IgD-negative memory B cell (primary cell): ENCODE measurements at regions not wholly inside any gene's neighbourhood (a gene's known extent, or its start where the extent isn't known, plus 50 kb on each side); places are given as distances from the start of the nearest gene placed in this dataset.

Experiments
- H3K27ac Mint-ChIP-seq, 3 donors: one replicate each; pipeline ENCODE4 v1.8.0; 2020 to 2022; ENCODE audit warnings: mild to moderate bottlenecking in 3 of 3, mixed read lengths in 3 of 3, moderate library complexity in 1 of 3
- H3K27me3 Mint-ChIP-seq: one replicate; pipeline ENCODE4 v1.8.0; 2021; ENCODE audit warnings: mixed read lengths
- H3K36me3 Mint-ChIP-seq: one replicate; pipeline ENCODE4 v1.8.0; 2020; ENCODE audit warnings: mild to moderate bottlenecking, mixed read lengths
- H3K4me1 Mint-ChIP-seq, 3 donors: one replicate each; pipeline ENCODE4 v1.8.0; 2020 to 2022; ENCODE audit warnings: mixed read lengths in 3 of 3, mild to moderate bottlenecking in 1 of 3
- H3K4me3 Mint-ChIP-seq, 4 donors: one replicate each; pipeline ENCODE4 v1.8.0; 2020 to 2022; ENCODE audit warnings: mild to moderate bottlenecking in 4 of 4, mixed read lengths in 4 of 4, moderate library complexity in 3 of 4
- H3K9me3 Mint-ChIP-seq, 3 donors: one replicate each; pipeline ENCODE4 v1.8.0; 2020 to 2021; ENCODE audit warnings: mixed read lengths in 3 of 3, mild to moderate bottlenecking in 1 of 3

- Mint-ChIP-seq H3K9me3 (peaks cover 4 to 13% (median 6%) of the 10 kb centered on the region in 3 donors), H3K27me3 (no peaks in the 10 kb centered on the region), H3K36me3 (peaks cover 2% of the 10 kb centered on the region)
Measured at GRCh38 chr18:38635709-38636430, 1070.3 kb upstream of the CELF4 start.

GRCh38 chr18:38634117-38634516, 1068.5 kb upstream of the CELF4 start:
- Mint-ChIP-seq H3K27ac (no peak overlapping the region), H3K27me3 (no peaks in the 10 kb centered on the region), H3K36me3 (peaks cover 2% of the 10 kb centered on the region), H3K4me1 (no peaks in the 10 kb centered on the region), H3K4me3 (no peak overlapping the region), H3K9me3 (peaks cover 2 to 4% (median 2%) of the 10 kb centered on the region in 3 donors)

More at GRCh38 chr18:38635709-38636430, 1070.3 kb upstream of the CELF4 start:
- H3K4me1 Mint-ChIP-seq = no peaks in the 10 kb centered on the region
- H3K27ac Mint-ChIP-seq = peak overlapping the region in 1 of 3 donors; percentile 0
- no peak overlapping the region for H3K4me3 Mint-ChIP-seq

DNA sequence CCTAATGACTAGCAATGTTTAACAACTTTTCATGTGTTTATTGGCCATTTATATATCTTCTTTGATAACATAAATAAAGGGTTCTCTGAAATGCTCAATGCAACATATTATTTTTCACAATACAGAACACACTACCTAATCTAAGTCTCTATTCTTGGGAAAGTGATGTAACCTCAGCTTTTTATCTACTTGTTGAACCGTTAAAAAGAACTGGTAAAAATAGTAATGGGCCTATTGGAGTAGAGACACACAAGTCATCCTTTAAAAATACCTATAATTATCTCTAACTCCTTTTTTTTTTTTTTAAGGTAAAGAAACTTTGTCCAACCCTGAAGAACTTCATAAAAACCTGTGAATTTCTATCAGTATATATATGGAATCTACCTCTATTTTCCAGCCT, 1067.7 kb upstream of the CELF4 start:
- Mint-ChIP-seq H3K27ac (no peak overlapping the region), H3K36me3 (peaks cover 2% of the 10 kb centered on the region), H3K4me1 (no peaks in the 10 kb centered on the region), H3K9me3 (peaks cover 0 to 4% (median 0%) of the 10 kb centered on the region in 3 donors), H3K4me3 (no peak overlapping the region), H3K27me3 (no peaks in the 10 kb centered on the region)

DNA sequence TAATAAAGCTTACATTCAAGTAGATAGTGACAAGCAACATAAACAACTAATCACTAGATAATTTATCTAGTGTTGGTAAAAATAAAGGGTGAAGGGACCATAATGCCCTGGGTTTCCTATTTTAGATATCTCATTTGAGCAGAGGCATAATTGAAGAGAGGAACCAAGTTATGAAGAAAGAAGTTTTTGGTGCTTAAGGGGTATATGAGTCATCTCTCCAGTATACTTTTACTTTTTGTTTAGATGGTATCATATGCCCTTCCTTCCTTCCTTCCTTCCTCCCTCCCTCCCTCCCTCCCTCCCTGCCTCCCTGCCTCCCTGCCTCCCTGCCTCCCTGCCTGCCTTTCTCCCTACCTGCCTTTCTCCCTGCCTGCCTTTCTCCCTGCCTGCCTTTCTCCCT, 1053.5 kb upstream of the CELF4 start:
- H3K9me3 Mint-ChIP-seq = peaks cover 0 to 3% (median 0%) of the 10 kb centered on the region in 3 donors
- H3K27ac Mint-ChIP-seq = no peak overlapping the region
- H3K36me3 Mint-ChIP-seq = no peaks in the 10 kb centered on the region
- H3K4me1 Mint-ChIP-seq = no peaks in the 10 kb centered on the region
- H3K4me3 Mint-ChIP-seq = no peak overlapping the region
- no peaks in the 10 kb centered on the region for H3K27me3 Mint-ChIP-seq

GRCh38 chr18:38616306-38616705, 1050.7 kb upstream of the CELF4 start:
- H3K9me3 Mint-ChIP-seq = peaks cover 0 to 3% (median 0%) of the 10 kb centered on the region in 3 donors
- no peak overlapping the region for H3K27ac Mint-ChIP-seq
- H3K36me3 Mint-ChIP-seq = no peaks in the 10 kb centered on the region
- no peaks in the 10 kb centered on the region for H3K27me3 Mint-ChIP-seq
- H3K4me3 Mint-ChIP-seq = no peak overlapping the region
- H3K4me1 Mint-ChIP-seq = peaks cover 0 to 3% (median 0%) of the 10 kb centered on the region in 3 donors

- H3K27ac Mint-ChIP-seq = no peak overlapping the region
- peaks cover 0 to 3% (median 0%) of the 10 kb centered on the region in 3 donors for H3K4me1 Mint-ChIP-seq
- no peak overlapping the region for H3K4me3 Mint-ChIP-seq
- H3K9me3 Mint-ChIP-seq = peaks cover 0 to 3% (median 0%) of the 10 kb centered on the region in 3 donors
- no peaks in the 10 kb centered on the region for H3K36me3 Mint-ChIP-seq
- no peaks in the 10 kb centered on the region for H3K27me3 Mint-ChIP-seq
Measured at GRCh38 chr18:38612904-38613303, 1047.3 kb upstream of the CELF4 start.

DNA sequence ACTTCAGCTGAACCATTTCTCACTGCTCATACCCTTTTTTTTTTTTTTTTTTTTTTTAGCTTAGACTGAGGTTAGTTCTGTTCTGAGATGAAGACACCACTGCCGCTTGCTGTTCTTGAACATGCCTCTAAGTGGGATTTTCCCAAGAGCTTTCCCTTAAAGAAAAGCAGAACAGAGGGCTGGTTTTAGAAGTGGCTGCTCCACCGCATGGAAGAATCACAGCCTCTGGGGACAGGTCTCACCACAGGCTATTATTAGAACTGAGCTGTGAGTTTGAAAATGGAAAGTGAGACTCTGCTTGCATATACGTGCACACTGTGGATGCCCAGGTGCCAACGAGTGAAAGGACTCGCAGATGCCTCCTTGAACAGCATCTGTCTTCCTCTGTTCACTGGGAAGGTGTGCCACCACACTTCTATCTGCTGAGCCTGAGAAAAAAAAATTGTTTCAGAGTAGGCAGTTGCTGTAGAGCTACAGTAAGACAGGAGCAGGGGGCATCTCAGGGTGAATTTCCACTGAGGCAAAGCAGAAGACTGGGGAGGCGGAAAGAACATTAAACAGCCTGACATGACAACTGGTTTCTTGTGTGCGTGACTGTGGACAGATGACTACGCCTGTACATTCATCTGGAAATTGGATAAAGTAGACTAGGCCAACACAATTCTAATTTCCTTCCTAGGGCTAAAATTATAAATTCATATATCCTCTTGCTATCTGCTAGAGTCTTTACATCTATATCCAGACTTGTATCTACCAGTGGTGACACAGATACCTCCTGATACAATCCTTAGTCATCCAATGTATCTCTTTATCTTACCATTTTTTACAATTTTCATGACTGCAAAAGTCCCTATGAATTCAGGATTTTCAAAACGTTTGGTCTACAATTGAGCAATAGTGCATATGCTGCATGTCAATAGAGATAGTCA, 1045.7 kb upstream of the CELF4 start:
- Mint-ChIP-seq H3K4me3 (no peak overlapping the region), H3K27me3 (no peaks in the 10 kb centered on the region), H3K4me1 (peaks cover 0 to 3% (median 0%) of the 10 kb centered on the region in 3 donors), H3K9me3 (no peaks in the 10 kb centered on the region), H3K27ac (no peak overlapping the region), H3K36me3 (no peaks in the 10 kb centered on the region)

GRCh38 chr18:38606841-38607240, 1041.2 kb upstream of the CELF4 start:
- Mint-ChIP-seq H3K36me3 (no peaks in the 10 kb centered on the region), H3K9me3 (no peaks in the 10 kb centered on the region), H3K4me3 (no peak overlapping the region), H3K27ac (no peak overlapping the region), H3K27me3 (no peaks in the 10 kb centered on the region), H3K4me1 (peaks cover 0 to 3% (median 0%) of the 10 kb centered on the region in 3 donors)

- no peaks in the 10 kb centered on the region for H3K36me3 Mint-ChIP-seq
- H3K4me1 Mint-ChIP-seq = no peaks in the 10 kb centered on the region
- peaks cover 0 to 3% (median 0%) of the 10 kb centered on the region in 3 donors for H3K9me3 Mint-ChIP-seq
- no peak overlapping the region for H3K4me3 Mint-ChIP-seq
- H3K27me3 Mint-ChIP-seq = no peaks in the 10 kb centered on the region
- no peak overlapping the region for H3K27ac Mint-ChIP-seq
Measured at GRCh38 chr18:38602341-38602740, 1036.7 kb upstream of the CELF4 start.

DNA sequence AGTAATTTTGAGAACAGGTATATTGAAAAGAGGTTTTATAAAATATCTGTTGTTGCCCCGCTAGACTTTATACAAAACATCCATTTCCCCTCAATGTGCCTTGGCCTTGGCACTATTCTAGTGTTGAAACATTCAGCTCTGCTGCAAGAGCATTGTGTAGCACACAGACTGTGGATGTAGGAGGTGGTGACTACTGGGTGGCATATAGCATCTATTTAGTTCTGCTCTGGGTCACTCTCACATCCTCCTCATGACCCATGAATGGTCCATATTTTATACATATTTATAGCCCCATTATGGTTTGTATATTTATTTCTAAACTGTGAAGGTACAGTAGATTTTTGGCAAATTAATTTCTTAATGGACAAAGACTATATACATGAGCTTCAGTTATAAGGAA, 1022.0 kb upstream of the CELF4 start:
- no peaks in the 10 kb centered on the region for H3K27me3 Mint-ChIP-seq
- no peaks in the 10 kb centered on the region for H3K9me3 Mint-ChIP-seq
- H3K36me3 Mint-ChIP-seq = no peaks in the 10 kb centered on the region
- H3K4me1 Mint-ChIP-seq = no peaks in the 10 kb centered on the region
- no peak overlapping the region for H3K4me3 Mint-ChIP-seq
- H3K27ac Mint-ChIP-seq = no peak overlapping the region

DNA sequence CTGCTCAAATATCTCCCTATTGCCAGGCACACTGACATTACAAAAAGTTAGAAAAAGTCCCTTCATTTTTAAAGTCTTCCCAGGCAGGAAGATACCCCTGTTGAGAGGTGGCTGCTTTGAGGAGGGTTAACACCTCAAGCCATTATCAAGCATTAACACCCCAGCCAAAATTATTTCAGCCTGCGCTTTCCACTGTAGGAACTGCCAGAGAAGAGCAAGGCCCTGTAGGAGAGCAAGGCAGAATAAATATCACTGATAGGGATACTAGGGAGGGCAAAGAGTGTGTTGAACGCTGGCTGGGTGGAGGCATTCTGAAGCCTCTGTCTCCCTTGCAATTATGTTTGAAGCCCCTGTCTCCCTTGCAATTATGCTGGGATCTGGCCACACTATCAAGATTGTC, 1020.7 kb upstream of the CELF4 start:
- H3K9me3 Mint-ChIP-seq = no peaks in the 10 kb centered on the region
- H3K36me3 Mint-ChIP-seq = no peaks in the 10 kb centered on the region
- no peaks in the 10 kb centered on the region for H3K4me1 Mint-ChIP-seq
- H3K27me3 Mint-ChIP-seq = no peaks in the 10 kb centered on the region
- no peak overlapping the region for H3K27ac Mint-ChIP-seq
- H3K4me3 Mint-ChIP-seq = no peak overlapping the region

GRCh38 chr18:38579764-38580163, 1014.2 kb upstream of the CELF4 start:
- Mint-ChIP-seq H3K4me3 (no peak overlapping the region), H3K9me3 (peaks cover 0 to 2% (median 0%) of the 10 kb centered on the region in 3 donors), H3K36me3 (no peaks in the 10 kb centered on the region), H3K4me1 (no peaks in the 10 kb centered on the region), H3K27me3 (no peaks in the 10 kb centered on the region), H3K27ac (no peak overlapping the region)

DNA sequence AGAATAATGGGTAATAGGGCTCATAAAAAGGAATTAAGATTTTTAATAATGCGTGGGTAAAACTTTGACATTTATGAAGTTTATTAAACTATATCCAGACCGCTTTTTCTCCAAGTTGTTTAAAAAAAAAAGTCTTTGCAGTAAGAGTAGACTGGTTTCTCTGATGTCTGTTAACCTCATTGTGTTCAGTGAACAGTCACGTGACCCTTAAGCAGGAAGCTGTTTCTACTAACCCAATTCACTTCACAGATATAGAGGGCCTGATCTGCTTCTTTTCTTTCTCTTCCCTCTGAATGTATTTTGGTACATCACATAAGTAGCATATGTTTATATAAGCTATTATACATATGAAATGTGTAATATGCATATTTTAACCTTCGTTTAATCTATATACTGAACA, 1011.3 kb upstream of the CELF4 start:
- no peaks in the 10 kb centered on the region for H3K27me3 Mint-ChIP-seq
- H3K4me3 Mint-ChIP-seq = no peak overlapping the region
- H3K4me1 Mint-ChIP-seq = no peaks in the 10 kb centered on the region
- H3K36me3 Mint-ChIP-seq = no peaks in the 10 kb centered on the region
- peaks cover 0 to 2% (median 0%) of the 10 kb centered on the region in 3 donors for H3K9me3 Mint-ChIP-seq
- no peak overlapping the region for H3K27ac Mint-ChIP-seq

DNA sequence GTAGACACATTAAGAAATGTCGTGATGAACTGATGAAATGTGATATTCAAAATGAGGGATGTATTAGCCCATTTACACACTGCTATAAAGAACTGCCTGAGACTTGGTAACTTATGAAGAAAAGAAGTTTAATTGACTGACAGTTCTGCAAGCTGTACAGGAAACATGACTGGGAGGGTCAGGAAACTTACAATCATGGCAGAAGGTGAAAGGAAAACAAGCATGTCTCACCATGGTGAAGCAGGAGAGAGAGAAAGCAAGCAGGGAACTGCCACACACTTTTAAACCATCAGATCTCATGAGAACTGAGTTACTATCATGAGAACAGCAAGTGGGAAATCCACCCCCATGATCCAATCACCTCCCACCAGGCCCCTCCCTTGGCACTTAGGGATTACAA, 1010.8 kb upstream of the CELF4 start:
- no peaks in the 10 kb centered on the region for H3K4me1 Mint-ChIP-seq
- H3K36me3 Mint-ChIP-seq = no peaks in the 10 kb centered on the region
- H3K4me3 Mint-ChIP-seq = no peak overlapping the region

DNA sequence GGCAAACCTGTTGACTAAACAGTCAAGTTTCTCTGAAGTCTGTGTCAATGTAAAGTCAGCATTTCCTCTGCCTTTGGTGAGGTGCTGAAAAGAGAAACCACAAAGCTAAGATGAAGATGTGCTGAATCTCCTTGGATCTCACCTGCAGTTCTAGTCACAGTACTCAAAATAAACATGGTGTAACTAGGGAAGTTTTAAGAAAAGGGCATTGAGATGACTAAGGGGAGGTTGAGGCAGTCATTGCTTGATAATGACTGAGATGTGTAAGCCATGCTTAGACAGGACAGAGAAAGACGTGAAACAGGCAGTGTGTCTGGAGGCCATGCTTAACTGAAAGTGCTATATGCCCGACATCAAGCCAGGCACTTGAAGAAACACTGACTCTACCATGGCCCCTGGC, 1010.0 kb upstream of the CELF4 start:
- H3K9me3 Mint-ChIP-seq = peaks cover 0 to under 1% (median 0%) of the 10 kb centered on the region in 3 donors
- H3K27me3 Mint-ChIP-seq = no peaks in the 10 kb centered on the region
- no peaks in the 10 kb centered on the region for H3K4me1 Mint-ChIP-seq
- peak overlapping the region in 1 of 4 donors; percentile 3 for H3K4me3 Mint-ChIP-seq
- no peaks in the 10 kb centered on the region for H3K36me3 Mint-ChIP-seq
- H3K27ac Mint-ChIP-seq = no peak overlapping the region

More for the DNA sequence above, 1010.8 kb upstream of the CELF4 start:
- no peaks in the 10 kb centered on the region for H3K27me3 Mint-ChIP-seq
- H3K27ac Mint-ChIP-seq = no peak overlapping the region
- peaks cover 0 to 2% (median 0%) of the 10 kb centered on the region in 3 donors for H3K9me3 Mint-ChIP-seq
